ENCODE measurements at regions not wholly inside any gene's neighbourhood (a gene's known extent, or its start where the extent isn't known, plus 50 kb on each side); places are given as distances from the start of the nearest gene placed in this dataset.

DNA sequence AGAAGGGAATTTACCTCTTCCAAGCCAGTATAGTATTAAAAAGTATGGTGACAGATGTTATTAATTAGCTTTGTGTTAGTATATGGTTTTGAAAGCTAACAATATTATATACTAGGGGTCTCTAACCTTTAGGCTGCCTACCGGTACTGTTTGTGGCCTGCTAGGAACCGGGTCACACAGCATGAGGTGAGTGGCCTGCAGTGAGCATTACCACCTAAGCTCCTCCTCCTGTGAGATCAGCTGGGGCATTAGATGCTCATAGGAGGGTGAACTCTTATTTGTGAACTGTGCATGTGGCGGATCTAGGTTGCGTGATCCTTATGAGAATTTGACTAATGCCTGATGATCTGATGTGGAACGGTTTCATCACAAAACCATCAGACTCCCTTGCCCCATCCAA, 583.4 kb upstream of the CDH2 start:
- Histone ChIP-seq H3K79me2 (ENCODE audit: insufficient read depth, low read length) (no peaks in the 10 kb centered on the region), H3T11ph (ENCODE audit: low read length) (no peak overlapping the region), H3K18ac (ENCODE audit: insufficient read length, low read depth, low read length) (no peak overlapping the region), H3K56ac (ENCODE audit: insufficient read length, low read depth, low read length) (no peak overlapping the region), H3K23ac (ENCODE audit: insufficient read length, low read depth, low read length) (no peak overlapping the region), H3K27me3 (ENCODE audit: insufficient read depth, low read length) (no peaks in the 10 kb centered on the region), H2BK120ac (ENCODE audit: low read depth, low read length, poor library complexity, severe bottlenecking) (no peak overlapping the region), H2BK5ac (ENCODE audit: insufficient read length, low read length) (no peak overlapping the region), H3K4ac (ENCODE audit: low read depth, low read length) (no peak overlapping the region), H3K9ac (ENCODE audit: extremely low read depth, insufficient read length, low read length) (no peak overlapping the region), H3K79me1 (ENCODE audit: insufficient read depth, low read depth, low read length, poor library complexity, severe bottlenecking) (no peaks in the 10 kb centered on the region), H4K8ac (replicated peaks; ENCODE audit: insufficient read length, low read depth, low read length) (no peak overlapping the region), H4K5ac (ENCODE audit: insufficient read length, low read depth, low read length) (no peak overlapping the region), H3K9me3 (ENCODE audit: control insufficient read depth, low read depth, low read length) (no peaks in the 10 kb centered on the region), H4K20me1 (ENCODE audit: control insufficient read depth, insufficient read depth, insufficient read length) (no peaks in the 10 kb centered on the region), H2AK5ac (ENCODE audit: insufficient read length, low read length) (no peak overlapping the region), H3K27ac (ENCODE audit: insufficient read length, low read depth, low read length) (no peak overlapping the region), H2BK20ac (ENCODE audit: low read depth, low read length, poor library complexity, severe bottlenecking) (no peak overlapping the region), H3K14ac (ENCODE audit: insufficient read depth, low read length) (no peak overlapping the region), H3K4me1 (ENCODE audit: insufficient read depth, low read length) (no peaks in the 10 kb centered on the region), H4K91ac (ENCODE audit: insufficient read length, low read depth, low read length) (no peak overlapping the region), H2AFZ (ENCODE audit: low read length) (no peak overlapping the region), H3K4me2 (ENCODE audit: insufficient read depth, insufficient read length, low read length) (no peak overlapping the region), H2BK15ac (ENCODE audit: low read depth, low read length) (no peak overlapping the region), H3K23me2 (ENCODE audit: insufficient read length, low read depth, low read length, poor library complexity, severe bottlenecking) (no peaks in the 10 kb centered on the region), H2BK12ac (ENCODE audit: insufficient read length, low read depth, low read length) (no peak overlapping the region)
- H3K4me1 Mint-ChIP-seq = no peaks in the 10 kb centered on the region
- TF ChIP-seq, protein P1, sequence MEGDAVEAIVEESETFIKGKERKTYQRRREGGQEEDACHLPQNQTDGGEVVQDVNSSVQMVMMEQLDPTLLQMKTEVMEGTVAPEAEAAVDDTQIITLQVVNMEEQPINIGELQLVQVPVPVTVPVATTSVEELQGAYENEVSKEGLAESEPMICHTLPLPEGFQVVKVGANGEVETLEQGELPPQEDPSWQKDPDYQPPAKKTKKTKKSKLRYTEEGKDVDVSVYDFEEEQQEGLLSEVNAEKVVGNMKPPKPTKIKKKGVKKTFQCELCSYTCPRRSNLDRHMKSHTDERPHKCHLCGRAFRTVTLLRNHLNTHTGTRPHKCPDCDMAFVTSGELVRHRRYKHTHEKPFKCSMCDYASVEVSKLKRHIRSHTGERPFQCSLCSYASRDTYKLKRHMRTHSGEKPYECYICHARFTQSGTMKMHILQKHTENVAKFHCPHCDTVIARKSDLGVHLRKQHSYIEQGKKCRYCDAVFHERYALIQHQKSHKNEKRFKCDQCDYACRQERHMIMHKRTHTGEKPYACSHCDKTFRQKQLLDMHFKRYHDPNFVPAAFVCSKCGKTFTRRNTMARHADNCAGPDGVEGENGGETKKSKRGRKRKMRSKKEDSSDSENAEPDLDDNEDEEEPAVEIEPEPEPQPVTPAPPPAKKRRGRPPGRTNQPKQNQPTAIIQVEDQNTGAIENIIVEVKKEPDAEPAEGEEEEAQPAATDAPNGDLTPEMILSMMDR (conservative IDR thresholded peaks at IDR 0.05) = no peak
- no peaks in the 10 kb centered on the region for H3K9me3 Mint-ChIP-seq
- no CpG with 5 or more reads among the region's 5 CpGs for WGBS (ENCODE audit: extremely low coverage, insufficient read length, low lambda C conversion rate)
- H3K36me3 Mint-ChIP-seq (ENCODE audit: insufficient read depth in 1 of 3, low read depth in 3 of 3) = no peaks in the 10 kb centered on the region
- no peak overlapping the region for H3K4me3 Mint-ChIP-seq
- no peak overlapping the region for H3K27ac Mint-ChIP-seq
- DNase-seq = no peak
- H3K27me3 Mint-ChIP-seq (ENCODE audit: low read depth) = no peaks in the 10 kb centered on the region
